Uterus (tissue), 2 donors: ENCODE measurements at regions not wholly inside any gene's neighbourhood (a gene's known extent, or its start where the extent isn't known, plus 50 kb on each side); places are given as distances from the start of the nearest gene placed in this dataset.

ENCODE experiments used
- CTCF ChIP-seq, 4 experiments: fragments of 200-600 bp in 2 of 4; fragments of 450-650 bp in 2 of 4; sonication (generic) in 2 of 4; IDR thresholded peaks; one replicate each; pipeline ENCODE4 v1.5.1; 2016 to 2019; ENCODE audit warnings: antibody characterized with exemption in 4 of 4, mild to moderate bottlenecking in 2 of 4, moderate library complexity in 1 of 4
- POLR2A ChIP-seq, 2 donors: fragments of 450-650 bp; IDR thresholded peaks; one replicate each; pipeline ENCODE4 v1.6.1; 2016; ENCODE audit warnings: antibody characterized with exemption in 2 of 2, mild to moderate bottlenecking in 1 of 2, moderate library complexity in 1 of 2

- TF ChIP-seq CTCF (IDR thresholded peaks at IDR 0.05) (no peak), POLR2A (IDR thresholded peaks at IDR 0.05) (no peak)
Observed at GRCh38 chr1:30277415-30277814, 446.0 kb downstream of the MATN1 start.
